T-helper 2 cell treated with Interferon-gamma antibody and Interleukin-4, amounts not matched to agents 5 μg/mL and 100 μg/mL, for 36 hours (primary cell): ENCODE measurements at regions not wholly inside any gene's neighbourhood (a gene's known extent, or its start where the extent isn't known, plus 50 kb on each side); places are given as distances from the start of the nearest gene placed in this dataset.

Source experiments
- DNase-seq: peaks from one replicate; pipeline ENCODE4 v3.0.0; 2021; ENCODE audit warnings: low spot score
- H3K27ac Mint-ChIP-seq: one replicate; pipeline ENCODE4 v1.8.0; 2021; ENCODE audit warnings: mild to moderate bottlenecking, mixed read lengths
- H3K27me3 Mint-ChIP-seq: one replicate; pipeline ENCODE4 v1.8.0; 2021; ENCODE audit warnings: low read depth, mixed read lengths
- H3K36me3 Mint-ChIP-seq: one replicate; pipeline ENCODE4 v1.8.0; 2021; ENCODE audit warnings: low read depth, mixed read lengths
- H3K4me1 Mint-ChIP-seq: one replicate; pipeline ENCODE4 v1.8.0; 2021; ENCODE audit warnings: low read depth, mixed read lengths
- H3K4me3 Mint-ChIP-seq: one replicate; pipeline ENCODE4 v1.8.0; 2022; ENCODE audit warnings: mild to moderate bottlenecking, moderate library complexity, mixed read lengths
- H3K9me3 Mint-ChIP-seq: one replicate; pipeline ENCODE4 v1.8.0; 2021; ENCODE audit warnings: mixed read lengths

- no peaks in the 10 kb centered on the region for H3K4me1 Mint-ChIP-seq
- no peaks in the 10 kb centered on the region for H3K9me3 Mint-ChIP-seq
- no peaks in the 10 kb centered on the region for H3K36me3 Mint-ChIP-seq
- no peak overlapping the region for H3K4me3 Mint-ChIP-seq
- no peaks in the 10 kb centered on the region for H3K27me3 Mint-ChIP-seq
- no peak overlapping the region for H3K27ac Mint-ChIP-seq
- no peak for DNase-seq
Observed at GRCh38 chr14:37968664-37969240, 239.0 kb upstream of the SSTR1 start.

- no peak overlapping the region for H3K4me3 Mint-ChIP-seq
- no peak for DNase-seq
- H3K27me3 Mint-ChIP-seq = no peaks in the 10 kb centered on the region
- H3K36me3 Mint-ChIP-seq = no peaks in the 10 kb centered on the region
- no peak overlapping the region for H3K27ac Mint-ChIP-seq
- no peaks in the 10 kb centered on the region for H3K4me1 Mint-ChIP-seq
- H3K9me3 Mint-ChIP-seq = no peaks in the 10 kb centered on the region
Observed at GRCh38 chr14:37969511-37969979, 238.2 kb upstream of the SSTR1 start.

GRCh38 chr14:37970696-37971095, 237.0 kb upstream of the SSTR1 start:
- Mint-ChIP-seq H3K27me3 (no peaks in the 10 kb centered on the region), H3K4me3 (no peak overlapping the region), H3K27ac (no peak overlapping the region), H3K9me3 (no peaks in the 10 kb centered on the region), H3K36me3 (no peaks in the 10 kb centered on the region), H3K4me1 (no peaks in the 10 kb centered on the region)
- DNase-seq = no peak

- H3K27me3 Mint-ChIP-seq = no peaks in the 10 kb centered on the region
- H3K4me1 Mint-ChIP-seq = no peaks in the 10 kb centered on the region
- H3K4me3 Mint-ChIP-seq = no peak overlapping the region
- H3K36me3 Mint-ChIP-seq = no peaks in the 10 kb centered on the region
- H3K27ac Mint-ChIP-seq = no peak overlapping the region
- DNase-seq = no peak
- H3K9me3 Mint-ChIP-seq = no peaks in the 10 kb centered on the region
Observed at GRCh38 chr14:37972941-37973887, 234.5 kb upstream of the SSTR1 start.

GRCh38 chr14:37974421-37974820, 233.3 kb upstream of the SSTR1 start:
- DNase-seq = no peak
- no peaks in the 10 kb centered on the region for H3K4me1 Mint-ChIP-seq

GRCh38 chr14:37977481-37977880, 230.2 kb upstream of the SSTR1 start:
- H3K36me3 Mint-ChIP-seq = no peaks in the 10 kb centered on the region
- no peak overlapping the region for H3K4me3 Mint-ChIP-seq
- peaks cover 8% of the 10 kb centered on the region for H3K9me3 Mint-ChIP-seq
- no peak overlapping the region for H3K27ac Mint-ChIP-seq
- H3K4me1 Mint-ChIP-seq = no peaks in the 10 kb centered on the region
- DNase-seq = no peak
- no peaks in the 10 kb centered on the region for H3K27me3 Mint-ChIP-seq

More at GRCh38 chr14:37974421-37974820, 233.3 kb upstream of the SSTR1 start:
- no peaks in the 10 kb centered on the region for H3K27me3 Mint-ChIP-seq
- H3K36me3 Mint-ChIP-seq = no peaks in the 10 kb centered on the region
- no peak overlapping the region for H3K4me3 Mint-ChIP-seq
- H3K27ac Mint-ChIP-seq = no peak overlapping the region
- H3K9me3 Mint-ChIP-seq = no peaks in the 10 kb centered on the region

- Mint-ChIP-seq H3K36me3 (no peaks in the 10 kb centered on the region), H3K4me1 (no peaks in the 10 kb centered on the region), H3K4me3 (no peak overlapping the region), H3K27ac (no peak overlapping the region), H3K9me3 (peaks cover 5% of the 10 kb centered on the region), H3K27me3 (no peaks in the 10 kb centered on the region)
- DNase-seq = peak; percentile 7
Observed at GRCh38 chr14:37985826-37986470, 221.8 kb upstream of the SSTR1 start.

- Mint-ChIP-seq H3K9me3 (no peaks in the 10 kb centered on the region), H3K4me1 (no peaks in the 10 kb centered on the region), H3K27ac (no peak overlapping the region), H3K4me3 (no peak overlapping the region), H3K27me3 (peaks cover 2% of the 10 kb centered on the region), H3K36me3 (no peaks in the 10 kb centered on the region)
- DNase-seq = no peak
Observed at GRCh38 chr14:37988472-37988871, 219.2 kb upstream of the SSTR1 start.

- Mint-ChIP-seq H3K4me1 (no peaks in the 10 kb centered on the region), H3K9me3 (no peaks in the 10 kb centered on the region), H3K27ac (no peak overlapping the region), H3K27me3 (peaks cover 2% of the 10 kb centered on the region), H3K36me3 (no peaks in the 10 kb centered on the region), H3K4me3 (no peak overlapping the region)
- DNase-seq = no peak
Observed at GRCh38 chr14:37991027-37991426, 216.7 kb upstream of the SSTR1 start.

- Mint-ChIP-seq H3K4me1 (no peaks in the 10 kb centered on the region), H3K27ac (no peak overlapping the region)
- DNase-seq = no peak
Observed at GRCh38 chr14:37992499-37992898, 215.2 kb upstream of the SSTR1 start.

GRCh38 chr14:37994846-37995372, 212.8 kb upstream of the SSTR1 start:
- Mint-ChIP-seq H3K27ac (no peak overlapping the region), H3K27me3 (peaks cover 2% of the 10 kb centered on the region), H3K9me3 (no peaks in the 10 kb centered on the region), H3K4me3 (no peak overlapping the region), H3K4me1 (no peaks in the 10 kb centered on the region), H3K36me3 (no peaks in the 10 kb centered on the region)
- DNase-seq = no peak

More at GRCh38 chr14:37992499-37992898, 215.2 kb upstream of the SSTR1 start:
- Mint-ChIP-seq H3K36me3 (no peaks in the 10 kb centered on the region), H3K9me3 (no peaks in the 10 kb centered on the region), H3K27me3 (peaks cover 2% of the 10 kb centered on the region), H3K4me3 (no peak overlapping the region)

GRCh38 chr14:37997017-37997416, 210.7 kb upstream of the SSTR1 start:
- Mint-ChIP-seq H3K36me3 (no peaks in the 10 kb centered on the region), H3K27ac (no peak overlapping the region), H3K27me3 (no peaks in the 10 kb centered on the region), H3K4me1 (no peaks in the 10 kb centered on the region), H3K4me3 (no peak overlapping the region), H3K9me3 (no peaks in the 10 kb centered on the region)
- DNase-seq = no peak

- Mint-ChIP-seq H3K27ac (no peak overlapping the region), H3K4me1 (no peaks in the 10 kb centered on the region)
Observed at GRCh38 chr14:38000340-38000739, 207.4 kb upstream of the SSTR1 start.

GRCh38 chr14:38001501-38001900, 206.2 kb upstream of the SSTR1 start:
- no peak for DNase-seq
- Mint-ChIP-seq H3K4me3 (no peak overlapping the region), H3K27me3 (no peaks in the 10 kb centered on the region), H3K4me1 (no peaks in the 10 kb centered on the region), H3K27ac (no peak overlapping the region), H3K36me3 (no peaks in the 10 kb centered on the region), H3K9me3 (no peaks in the 10 kb centered on the region)

More at GRCh38 chr14:38000340-38000739, 207.4 kb upstream of the SSTR1 start:
- no peaks in the 10 kb centered on the region for H3K36me3 Mint-ChIP-seq
- DNase-seq = no peak
- no peaks in the 10 kb centered on the region for H3K27me3 Mint-ChIP-seq
- H3K9me3 Mint-ChIP-seq = no peaks in the 10 kb centered on the region
- H3K4me3 Mint-ChIP-seq = no peak overlapping the region
